Natural killer cell treated with Interleukin-12 subunit alpha and Interleukin-12 subunit beta and Interleukin-15 and Interleukin-18, amount 100 ng/mL, for 72 hours (primary cell): ENCODE measurements at regions not wholly inside any gene's neighbourhood (a gene's known extent, or its start where the extent isn't known, plus 50 kb on each side); places are given as distances from the start of the nearest gene placed in this dataset.
"Not testable (repeated sequence)": the region's sequence is repeated elsewhere in the genome, so short reads cannot be mapped to it uniquely, and the experiment has no call there.

Experiments
- ATAC-seq, 2 donors: fragments of 150-1000 bp; cut with Tn5 transposase in 1 of 2; sonication (Bioruptor Pico), chemical (Tn5 transposase) in 1 of 2; 2 replicates each; pipeline ENCODE4 v1.10.0; 2021
- DNase-seq: peaks from one replicate; pipeline ENCODE4 v3.0.0; 2022; ENCODE audit warnings: low spot score
- H3K27ac Mint-ChIP-seq, 2 donors: 1 replicate in 1 of 2; 2 replicates in 1 of 2; pipeline ENCODE4 v1.8.0; 2022; ENCODE audit warnings: mixed read lengths in 2 of 2, mild to moderate bottlenecking in 1 of 2, moderate library complexity in 1 of 2
- H3K27me3 Mint-ChIP-seq, 2 donors: 1 replicate in 1 of 2; 2 replicates in 1 of 2; pipeline ENCODE4 v1.8.0; 2022; ENCODE audit warnings: mixed read lengths in 2 of 2
- H3K36me3 Mint-ChIP-seq: one replicate; pipeline ENCODE4 v1.8.0; 2022; ENCODE audit warnings: mixed read lengths
- H3K4me1 Mint-ChIP-seq, 2 donors: 1 replicate in 1 of 2; 2 replicates in 1 of 2; pipeline ENCODE4 v1.8.0; 2022; ENCODE audit warnings: low read depth in 2 of 2, mixed read lengths in 2 of 2, mild to moderate bottlenecking in 1 of 2
- H3K4me3 Mint-ChIP-seq: one replicate; pipeline ENCODE4 v1.8.0; 2022; ENCODE audit warnings: mixed read lengths
- H3K9me3 Mint-ChIP-seq: 2 replicates; pipeline ENCODE4 v1.8.0; 2022; ENCODE audit warnings: mixed read lengths

- no peak overlapping the region for H3K4me3 Mint-ChIP-seq
- peaks cover 5% of the 10 kb centered on the region for H3K9me3 Mint-ChIP-seq
- DNase-seq = no peak
- H3K27me3 Mint-ChIP-seq = peaks cover 23 to 55% of the 10 kb centered on the region in 2 donors
- no peaks in the 10 kb centered on the region for H3K4me1 Mint-ChIP-seq
- H3K27ac Mint-ChIP-seq = no peak overlapping the region
- no peak for ATAC-seq
- H3K36me3 Mint-ChIP-seq = no peaks in the 10 kb centered on the region
Observed at GRCh38 chr22:49704345-49705215, 123.1 kb downstream of the BRD1 start.

GRCh38 chr22:49703990-49704344 is 123.7 kb downstream of the BRD1 start:
- H3K36me3 Mint-ChIP-seq = no peaks in the 10 kb centered on the region
- no peak overlapping the region for H3K4me3 Mint-ChIP-seq
- H3K27me3 Mint-ChIP-seq = peaks cover 23 to 53% of the 10 kb centered on the region in 2 donors

GRCh38 chr22:49703505-49703904 is 124.2 kb downstream of the BRD1 start:
- peaks cover 20 to 48% of the 10 kb centered on the region in 2 donors for H3K27me3 Mint-ChIP-seq
- H3K4me1 Mint-ChIP-seq = no peaks in the 10 kb centered on the region
- no peaks in the 10 kb centered on the region for H3K36me3 Mint-ChIP-seq
- DNase-seq (no peak), ATAC-seq (no peak)
- no peak overlapping the region for H3K27ac Mint-ChIP-seq
- no peak overlapping the region for H3K4me3 Mint-ChIP-seq
- peaks cover 5% of the 10 kb centered on the region for H3K9me3 Mint-ChIP-seq

More at GRCh38 chr22:49703990-49704344, 123.7 kb downstream of the BRD1 start:
- Mint-ChIP-seq H3K9me3 (peaks cover 5% of the 10 kb centered on the region), H3K27ac (no peak overlapping the region), H3K4me1 (no peaks in the 10 kb centered on the region)
- no peak for DNase-seq
- no peak for ATAC-seq

GRCh38 chr22:49702068-49702397 is 125.6 kb downstream of the BRD1 start:
- Mint-ChIP-seq H3K36me3 (no peaks in the 10 kb centered on the region), H3K4me1 (no peaks in the 10 kb centered on the region), H3K9me3 (peaks cover 5% of the 10 kb centered on the region), H3K27me3 (peaks cover 15 to 47% of the 10 kb centered on the region in 2 donors), H3K4me3 (no peak overlapping the region), H3K27ac (no peak overlapping the region)
- ATAC-seq (no peak), DNase-seq (no peak)

- ATAC-seq = no peak
- peaks cover 5% of the 10 kb centered on the region for H3K9me3 Mint-ChIP-seq
- H3K36me3 Mint-ChIP-seq = no peaks in the 10 kb centered on the region
- no peak for DNase-seq
- no peak overlapping the region for H3K27ac Mint-ChIP-seq
- H3K27me3 Mint-ChIP-seq = peaks cover 15 to 42% of the 10 kb centered on the region in 2 donors
- no peak overlapping the region for H3K4me3 Mint-ChIP-seq
- H3K4me1 Mint-ChIP-seq = no peaks in the 10 kb centered on the region
Observed at GRCh38 chr22:49701380-49702067, 126.1 kb downstream of the BRD1 start.

GRCh38 chr22:49699928-49700498 is 127.7 kb downstream of the BRD1 start:
- no peak overlapping the region for H3K27ac Mint-ChIP-seq
- H3K9me3 Mint-ChIP-seq = peaks cover 5% of the 10 kb centered on the region

GRCh38 chr22:49699476-49699875 is 128.2 kb downstream of the BRD1 start:
- no peaks in the 10 kb centered on the region for H3K4me1 Mint-ChIP-seq
- H3K27ac Mint-ChIP-seq = no peak overlapping the region
- no peak overlapping the region for H3K4me3 Mint-ChIP-seq
- peaks cover 5% of the 10 kb centered on the region for H3K9me3 Mint-ChIP-seq
- DNase-seq = no peak
- no peaks in the 10 kb centered on the region for H3K36me3 Mint-ChIP-seq
- peaks cover 12 to 33% of the 10 kb centered on the region in 2 donors for H3K27me3 Mint-ChIP-seq
- ATAC-seq = peak; percentile 6 to 24

More at GRCh38 chr22:49699928-49700498, 127.7 kb downstream of the BRD1 start:
- DNase-seq (no peak), ATAC-seq (peak in 1 of 2 donors; percentile 17)
- H3K4me3 Mint-ChIP-seq = no peak overlapping the region
- H3K27me3 Mint-ChIP-seq = peaks cover 12 to 33% of the 10 kb centered on the region in 2 donors
- no peaks in the 10 kb centered on the region for H3K36me3 Mint-ChIP-seq
- no peaks in the 10 kb centered on the region for H3K4me1 Mint-ChIP-seq

GRCh38 chr22:49698616-49699015 is 129.1 kb downstream of the BRD1 start:
- H3K36me3 Mint-ChIP-seq, H3K4me1 Mint-ChIP-seq, H3K27ac Mint-ChIP-seq, ATAC-seq, H3K9me3 Mint-ChIP-seq, DNase-seq, H3K4me3 Mint-ChIP-seq: not testable (repeated sequence)
- peaks cover 10 to 29% of the 10 kb centered on the region in 2 donors for H3K27me3 Mint-ChIP-seq

- H3K27ac Mint-ChIP-seq = no peak overlapping the region
- no peak for DNase-seq
- ATAC-seq = no peak
- peaks cover 4 to 28% of the 10 kb centered on the region in 2 donors for H3K27me3 Mint-ChIP-seq
- no peak overlapping the region for H3K4me3 Mint-ChIP-seq
- H3K4me1 Mint-ChIP-seq = no peaks in the 10 kb centered on the region
- no peaks in the 10 kb centered on the region for H3K36me3 Mint-ChIP-seq
- H3K9me3 Mint-ChIP-seq = peaks cover 5% of the 10 kb centered on the region
Observed at GRCh38 chr22:49697047-49697446, 130.6 kb downstream of the BRD1 start.

GRCh38 chr22:49694462-49695260 is 133.0 kb downstream of the BRD1 start:
- no peaks in the 10 kb centered on the region for H3K4me1 Mint-ChIP-seq
- no peak overlapping the region for H3K27ac Mint-ChIP-seq
- no peak overlapping the region for H3K4me3 Mint-ChIP-seq
- DNase-seq (no peak), ATAC-seq (no peak)
- H3K27me3 Mint-ChIP-seq = peaks cover 0 to 30% of the 10 kb centered on the region in 2 donors
- no peaks in the 10 kb centered on the region for H3K9me3 Mint-ChIP-seq
- no peaks in the 10 kb centered on the region for H3K36me3 Mint-ChIP-seq

- Mint-ChIP-seq H3K27me3 (peaks cover 0 to 30% of the 10 kb centered on the region in 2 donors), H3K27ac (no peak overlapping the region), H3K4me3 (no peak overlapping the region), H3K36me3 (no peaks in the 10 kb centered on the region), H3K4me1 (no peaks in the 10 kb centered on the region), H3K9me3 (no peaks in the 10 kb centered on the region)
- no peak for DNase-seq
- no peak for ATAC-seq
Observed at GRCh38 chr22:49693848-49694247, 133.8 kb downstream of the BRD1 start.

GRCh38 chr22:49693416-49693815 is 134.3 kb downstream of the BRD1 start:
- H3K9me3 Mint-ChIP-seq = no peaks in the 10 kb centered on the region
- no peaks in the 10 kb centered on the region for H3K36me3 Mint-ChIP-seq
- no peaks in the 10 kb centered on the region for H3K4me1 Mint-ChIP-seq
- H3K27me3 Mint-ChIP-seq = peaks cover 0 to 30% of the 10 kb centered on the region in 2 donors
- H3K4me3 Mint-ChIP-seq = no peak overlapping the region
- ATAC-seq (peak; percentile 17 to 24), DNase-seq (no peak)
- H3K27ac Mint-ChIP-seq = no peak overlapping the region

- Mint-ChIP-seq H3K36me3 (no peaks in the 10 kb centered on the region), H3K27me3 (peaks cover 0 to 22% of the 10 kb centered on the region in 2 donors), H3K4me1 (no peaks in the 10 kb centered on the region), H3K27ac (no peak overlapping the region), H3K9me3 (no peaks in the 10 kb centered on the region), H3K4me3 (no peak overlapping the region)
- ATAC-seq (no peak), DNase-seq (no peak)
Observed at GRCh38 chr22:49692499-49693225, 135.0 kb downstream of the BRD1 start.
